C4-2B (cell line): ENCODE measurements at regions not wholly inside any gene's neighbourhood (a gene's known extent, or its start where the extent isn't known, plus 50 kb on each side); places are given as distances from the start of the nearest gene placed in this dataset.

Experiments used
- CTCF ChIP-seq: fragments of 450-650 bp; conservative IDR thresholded peaks from 2 replicates; pipeline ENCODE4 v1.5.1; 2017; ENCODE audit warnings: mild to moderate bottlenecking
- ZFX ChIP-seq: fragments of 450-650 bp; IDR thresholded peaks from 2 replicates; pipeline ENCODE4 v1.6.1; 2017

DNA sequence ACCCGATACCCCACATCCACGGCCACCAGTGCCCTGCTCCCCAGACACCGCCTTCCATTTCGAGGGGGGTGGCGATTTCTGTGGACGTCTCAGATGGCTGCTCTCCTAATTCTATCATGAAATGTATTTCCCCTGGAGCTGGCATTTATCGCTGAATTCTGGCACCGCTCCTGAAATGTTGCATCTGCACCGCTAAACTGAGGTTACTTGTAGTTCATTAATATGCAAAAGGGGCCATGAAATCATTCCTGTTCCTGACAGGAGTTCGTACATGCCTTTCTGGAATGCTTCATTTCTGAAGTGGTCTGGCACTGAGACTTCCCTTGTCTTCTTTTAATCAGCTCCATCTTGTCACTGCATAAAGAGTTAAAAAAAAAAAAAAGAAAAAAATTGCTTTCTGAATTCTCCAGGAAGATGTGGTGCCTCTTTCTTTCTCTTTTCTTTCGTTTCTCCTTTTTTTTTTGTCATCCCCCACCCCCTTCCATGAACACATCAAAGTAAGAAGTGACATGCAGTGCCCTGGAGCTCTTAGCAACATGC is 97.7 kb upstream of the SMARCA2 start:
- TF ChIP-seq CTCF (no peak), ZFX (no peak)
